Caco-2 (cell line): ENCODE measurements at regions not wholly inside any gene's neighbourhood (a gene's known extent, or its start where the extent isn't known, plus 50 kb on each side); places are given as distances from the start of the nearest gene placed in this dataset.

Experiments
- BruUV-seq: library from RNA; stranded (reverse); fragments of 400-500 nt; replicated peaks from 2 replicates; lab custom pipeline; 2021; lab: Mats Ljungman, UMichigan
- CTCF ChIA-PET: fragments of 300-600 bp; sonication (Branson Sonifier 250); formaldehyde crosslinking; loops from one replicate; lab custom pipeline; 2022; ENCODE audit warnings: antibody characterized with exemption; lab: Charles Lee
- POLR2A ChIA-PET: fragments of 300-600 bp; sonication (Branson Sonifier 250); formaldehyde crosslinking; loops from one replicate; lab custom pipeline; 2022; ENCODE audit warnings: antibody characterized with exemption; lab: Charles Lee
- DNase-seq, 2 experiments: peaks; one replicate each; pipeline versions ENCODE4 v3.0.0 to v3.0.0-alpha.2; 2020 to 2022
- H3K27me3 ChIP-seq: replicated peaks from 2 replicates; pipeline ENCODE4 v1.6.0; 2011; ENCODE audit warnings: low read length; ENCODE audit not compliant: control insufficient read depth, insufficient read depth
- H3K36me3 ChIP-seq: 2 replicates; pipeline ENCODE4 v1.5.1; 2011; ENCODE audit warnings: low read length; ENCODE audit not compliant: control insufficient read depth, insufficient read depth
- H3K4me1 ChIP-seq: fragments of 250-450 bp; sonication (Bioruptor Pico); 2 replicates; pipeline ENCODE4 v1.5.1; 2020; ENCODE audit warnings: mild to moderate bottlenecking
- H3K4me3 ChIP-seq: 2 replicates; pipeline ENCODE4 v1.5.1; 2011; ENCODE audit warnings: low read depth, mild to moderate bottlenecking, control low read depth, low read length
- H3K9me3 ChIP-seq: fragments of 250-450 bp; sonication (Bioruptor Pico); 2 replicates; pipeline ENCODE4 v1.5.1; 2020; ENCODE audit warnings: mild to moderate bottlenecking, moderate library complexity
- H3K27ac Mint-ChIP-seq: one replicate; pipeline ENCODE4 v1.8.0; 2022; ENCODE audit warnings: mixed read lengths; ENCODE audit not compliant: unreplicated experiment
- H3K27me3 Mint-ChIP-seq: one replicate; pipeline ENCODE4 v1.8.0; 2022; ENCODE audit warnings: mixed read lengths; ENCODE audit not compliant: insufficient read depth, unreplicated experiment
- H3K36me3 Mint-ChIP-seq: one replicate; pipeline ENCODE4 v1.8.0; 2022; ENCODE audit warnings: mild to moderate bottlenecking, mixed read lengths; ENCODE audit not compliant: insufficient read depth, unreplicated experiment
- H3K4me1 Mint-ChIP-seq: one replicate; pipeline ENCODE4 v1.8.0; 2022; ENCODE audit warnings: low read depth, mixed read lengths; ENCODE audit not compliant: unreplicated experiment
- H3K4me3 Mint-ChIP-seq: one replicate; pipeline ENCODE4 v1.8.0; 2022; ENCODE audit warnings: mild to moderate bottlenecking, moderate library complexity, mixed read lengths; ENCODE audit not compliant: unreplicated experiment
- H3K9me3 Mint-ChIP-seq: one replicate; pipeline ENCODE4 v1.8.0; 2022; ENCODE audit warnings: mixed read lengths; ENCODE audit not compliant: unreplicated experiment
- CTCF ChIP-seq, 2 experiments: fragments of 200-600 bp in 1 of 2; IDR thresholded peaks; 1 replicate in 1 of 2; 2 replicates in 1 of 2; pipeline versions ENCODE4 v1.5.1 to v1.8.0; 2011 to 2022; ENCODE audit warnings: antibody characterized with exemption in 1 of 2, control low read depth in 1 of 2, inconsistent platforms in 1 of 2, low read depth in 1 of 2, low read length in 1 of 2, mild to moderate bottlenecking in 1 of 2, moderate library complexity in 1 of 2; ENCODE audit not compliant: insufficient read depth in 1 of 2, severe bottlenecking in 1 of 2, unreplicated experiment in 1 of 2
- intact Hi-C: fragments of 100-400 bp; cut with micrococcal nuclease; formaldehyde crosslinking; loops from one replicate; pipeline ENCODE4 v1.10.0; 2022; ENCODE audit not compliant: unreplicated experiment

- no peak for TF ChIP-seq CTCF (IDR thresholded peaks at IDR 0.05; ENCODE audit: insufficient read depth in 1 of 2, low read depth in 1 of 2, low read length in 1 of 2, severe bottlenecking in 1 of 2, unreplicated experiment in 1 of 2)
- ChIA-PET CTCF (no interaction called here), POLR2A (no interaction called here)
- intact Hi-C loops = no loop called here
- no peaks in the 10 kb centered on the region for H3K27me3 ChIP-seq
- no peak overlapping the region for H3K27ac Mint-ChIP-seq
- no peaks in the 10 kb centered on the region for H3K36me3 Mint-ChIP-seq
- peaks cover 3% of the 10 kb centered on the region for H3K27me3 Mint-ChIP-seq
- H3K4me1 Mint-ChIP-seq = no peaks in the 10 kb centered on the region
- BruUV-seq = no TSS peak
- no peaks in the 10 kb centered on the region for H3K9me3 ChIP-seq
- H3K4me1 ChIP-seq = no peaks in the 10 kb centered on the region
- H3K4me3 ChIP-seq = no peak overlapping the region
- no peaks in the 10 kb centered on the region for H3K36me3 ChIP-seq
- no peak overlapping the region for H3K4me3 Mint-ChIP-seq
- peaks cover 7% of the 10 kb centered on the region for H3K9me3 Mint-ChIP-seq
- DNase-seq = no peak
Measured at GRCh38 chr15:37395100-37395468, 294.7 kb upstream of the MEIS2 start.

GRCh38 chr15:37397266-37398022, 297.1 kb upstream of the MEIS2 start:
- Mint-ChIP-seq H3K27me3 (peaks cover 3% of the 10 kb centered on the region), H3K9me3 (no peaks in the 10 kb centered on the region), H3K4me3 (no peak overlapping the region), H3K36me3 (no peaks in the 10 kb centered on the region), H3K27ac (no peak overlapping the region), H3K4me1 (no peaks in the 10 kb centered on the region)
- DNase-seq = no peak
- intact Hi-C loops = no loop called here
- no peaks in the 10 kb centered on the region for H3K9me3 ChIP-seq
- ChIA-PET CTCF (no interaction called here), POLR2A (no interaction called here)
- no peak overlapping the region for H3K4me3 ChIP-seq
- no peaks in the 10 kb centered on the region for H3K36me3 ChIP-seq
- H3K4me1 ChIP-seq = no peaks in the 10 kb centered on the region
- no peaks in the 10 kb centered on the region for H3K27me3 ChIP-seq
- TF ChIP-seq CTCF (IDR thresholded peaks at IDR 0.05; ENCODE audit: insufficient read depth in 1 of 2, low read depth in 1 of 2, low read length in 1 of 2, severe bottlenecking in 1 of 2, unreplicated experiment in 1 of 2) = no peak
- BruUV-seq = no TSS peak

GRCh38 chr15:37416103-37416502, 315.8 kb upstream of the MEIS2 start:
- TF ChIP-seq CTCF (IDR thresholded peaks at IDR 0.05; ENCODE audit: insufficient read depth in 1 of 2, low read depth in 1 of 2, low read length in 1 of 2, severe bottlenecking in 1 of 2, unreplicated experiment in 1 of 2) = no peak
- Histone ChIP-seq H3K4me1 (no peaks in the 10 kb centered on the region), H3K36me3 (no peaks in the 10 kb centered on the region), H3K27me3 (no peaks in the 10 kb centered on the region), H3K4me3 (no peak overlapping the region), H3K9me3 (no peaks in the 10 kb centered on the region)
- H3K4me1 Mint-ChIP-seq = no peaks in the 10 kb centered on the region
- POLR2A ChIA-PET = no interaction called here
- H3K36me3 Mint-ChIP-seq = no peaks in the 10 kb centered on the region
- no peak overlapping the region for H3K4me3 Mint-ChIP-seq
- no peak overlapping the region for H3K27ac Mint-ChIP-seq
- BruUV-seq = no TSS peak
- CTCF ChIA-PET = no interaction called here
- DNase-seq = no peak
- peaks cover 2% of the 10 kb centered on the region for H3K27me3 Mint-ChIP-seq
- H3K9me3 Mint-ChIP-seq = no peaks in the 10 kb centered on the region
- intact Hi-C loops = no loop called here
